ENCODE measurements at regions not wholly inside any gene's neighbourhood (a gene's known extent, or its start where the extent isn't known, plus 50 kb on each side); places are given as distances from the start of the nearest gene placed in this dataset.

DNA sequence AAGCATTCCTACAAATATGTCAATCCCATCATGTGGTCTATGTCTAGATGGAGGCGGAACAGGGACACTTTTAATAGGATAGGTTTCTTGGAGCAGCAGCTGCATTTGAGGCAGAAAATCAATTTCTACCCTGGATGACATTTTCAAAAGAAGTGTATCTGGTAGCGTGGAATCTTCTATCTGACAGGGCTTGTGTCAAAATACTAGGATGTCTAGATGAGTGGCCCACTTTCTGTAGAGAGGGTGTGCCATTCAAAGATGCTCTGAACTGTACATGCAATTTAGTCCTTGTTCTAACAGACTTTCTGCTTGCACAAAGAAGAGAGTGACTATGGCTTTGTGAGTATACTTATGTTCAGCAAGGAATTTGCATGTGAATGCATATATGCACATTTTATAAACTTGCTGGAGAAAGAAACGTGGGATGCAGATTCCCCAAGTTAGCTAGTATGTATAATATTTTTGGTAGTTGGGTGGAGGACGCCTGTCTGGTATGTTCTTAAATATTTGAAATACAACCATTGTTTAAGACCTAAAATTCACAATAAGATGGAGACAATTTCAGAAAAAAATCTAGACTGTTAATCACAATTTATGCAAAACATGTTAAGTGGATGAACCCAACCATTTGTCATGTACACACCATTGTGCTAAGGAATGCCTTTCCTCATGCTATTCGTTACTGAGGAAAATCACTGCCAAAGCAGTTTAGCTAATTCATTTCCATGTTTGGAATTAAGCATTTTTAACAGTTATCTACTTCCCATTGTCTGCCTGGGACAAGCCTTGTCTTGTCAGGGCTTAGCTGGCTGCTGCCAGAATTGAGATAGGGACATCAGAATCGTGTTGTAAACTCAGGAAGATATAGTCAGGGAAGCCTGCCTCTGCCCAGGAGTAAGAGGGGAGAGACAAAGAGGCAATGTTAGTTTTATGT lies 129.1 kb upstream of the MEF2C start:
- TF ChIP-seq FOS (IDR thresholded peaks at IDR 0.05; ENCODE audit: low read depth, low read length) (no peak), BHLHE40 (IDR thresholded peaks at IDR 0.05; ENCODE audit: low read depth, low read length) (no peak), POLR2A (IDR thresholded peaks at IDR 0.05; ENCODE audit: low read depth, low read length) (no peak), SMC3 (IDR thresholded peaks at IDR 0.05; ENCODE audit: low read depth, low read length) (no peak)
- TF ChIP-seq, protein P1, sequence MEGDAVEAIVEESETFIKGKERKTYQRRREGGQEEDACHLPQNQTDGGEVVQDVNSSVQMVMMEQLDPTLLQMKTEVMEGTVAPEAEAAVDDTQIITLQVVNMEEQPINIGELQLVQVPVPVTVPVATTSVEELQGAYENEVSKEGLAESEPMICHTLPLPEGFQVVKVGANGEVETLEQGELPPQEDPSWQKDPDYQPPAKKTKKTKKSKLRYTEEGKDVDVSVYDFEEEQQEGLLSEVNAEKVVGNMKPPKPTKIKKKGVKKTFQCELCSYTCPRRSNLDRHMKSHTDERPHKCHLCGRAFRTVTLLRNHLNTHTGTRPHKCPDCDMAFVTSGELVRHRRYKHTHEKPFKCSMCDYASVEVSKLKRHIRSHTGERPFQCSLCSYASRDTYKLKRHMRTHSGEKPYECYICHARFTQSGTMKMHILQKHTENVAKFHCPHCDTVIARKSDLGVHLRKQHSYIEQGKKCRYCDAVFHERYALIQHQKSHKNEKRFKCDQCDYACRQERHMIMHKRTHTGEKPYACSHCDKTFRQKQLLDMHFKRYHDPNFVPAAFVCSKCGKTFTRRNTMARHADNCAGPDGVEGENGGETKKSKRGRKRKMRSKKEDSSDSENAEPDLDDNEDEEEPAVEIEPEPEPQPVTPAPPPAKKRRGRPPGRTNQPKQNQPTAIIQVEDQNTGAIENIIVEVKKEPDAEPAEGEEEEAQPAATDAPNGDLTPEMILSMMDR (conservative IDR thresholded peaks at IDR 0.05; ENCODE audit: low read depth, low read length) = no peak
- TF ChIP-seq, protein P2, sequence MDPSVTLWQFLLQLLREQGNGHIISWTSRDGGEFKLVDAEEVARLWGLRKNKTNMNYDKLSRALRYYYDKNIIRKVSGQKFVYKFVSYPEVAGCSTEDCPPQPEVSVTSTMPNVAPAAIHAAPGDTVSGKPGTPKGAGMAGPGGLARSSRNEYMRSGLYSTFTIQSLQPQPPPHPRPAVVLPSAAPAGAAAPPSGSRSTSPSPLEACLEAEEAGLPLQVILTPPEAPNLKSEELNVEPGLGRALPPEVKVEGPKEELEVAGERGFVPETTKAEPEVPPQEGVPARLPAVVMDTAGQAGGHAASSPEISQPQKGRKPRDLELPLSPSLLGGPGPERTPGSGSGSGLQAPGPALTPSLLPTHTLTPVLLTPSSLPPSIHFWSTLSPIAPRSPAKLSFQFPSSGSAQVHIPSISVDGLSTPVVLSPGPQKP (IDR thresholded peaks at IDR 0.05; ENCODE audit: borderline replicate concordance, low read depth, low read length) = no peak
